SK-N-SH treated with all-trans-retinoic acid at 6 μM for 48 hours (cell line): ENCODE measurements at regions not wholly inside any gene's neighbourhood (a gene's known extent, or its start where the extent isn't known, plus 50 kb on each side); places are given as distances from the start of the nearest gene placed in this dataset.

Experiments
- ATAC-seq: fragments of 200-7000 bp; cut with Tn5 transposase; 3 replicates; pipeline ENCODE4 v1.9.1; 2020; ENCODE audit warnings: mild to moderate bottlenecking, moderate library complexity
- ARNTL ChIP-seq: fragments of 450-650 bp; formaldehyde crosslinking; IDR thresholded peaks from 2 replicates; pipeline ENCODE4 v1.5.0; 2020; ENCODE audit warnings: low read depth, mild to moderate bottlenecking, moderate library complexity, borderline replicate concordance
- BACH2 ChIP-seq: fragments of 250-450 bp; sonication (Bioruptor Pico); IDR thresholded peaks from 2 replicates; pipeline ENCODE4 v1.9.0; 2021; ENCODE audit warnings: mild to moderate bottlenecking, borderline replicate concordance
- CREB5 ChIP-seq: fragments of 250-450 bp; sonication (Bioruptor Pico); IDR thresholded peaks from 2 replicates; pipeline ENCODE4 v1.5.1; 2020; ENCODE audit warnings: low read depth, mild to moderate bottlenecking, moderate library complexity
- CSDC2 ChIP-seq: fragments of 250-450 bp; sonication (Bioruptor Pico); IDR thresholded peaks from 2 replicates; pipeline ENCODE4 v1.5.0; 2020; ENCODE audit warnings: mild to moderate bottlenecking, moderate library complexity
- CSRNP3 ChIP-seq: fragments of 250-450 bp; sonication (Bioruptor Pico); IDR thresholded peaks from 2 replicates; pipeline ENCODE4 v1.5.1; 2021; ENCODE audit warnings: mild to moderate bottlenecking, moderate library complexity
- ESRRG ChIP-seq: fragments of 250-450 bp; sonication (Bioruptor Pico); IDR thresholded peaks from 2 replicates; pipeline ENCODE4 v1.6.1; 2021; ENCODE audit warnings: mild to moderate bottlenecking
- ISL1 ChIP-seq: fragments of 250-450 bp; sonication (Bioruptor Pico); IDR thresholded peaks from 2 replicates; pipeline ENCODE4 v2.1.2; 2022; ENCODE audit warnings: mild to moderate bottlenecking, moderate library complexity
- OSR1 ChIP-seq: fragments of 250-450 bp; sonication (Bioruptor Pico); IDR thresholded peaks from 2 replicates; pipeline ENCODE4 v1.8.0; 2022; ENCODE audit warnings: moderate library complexity, mild to moderate bottlenecking, inconsistent platforms
- PATZ1 ChIP-seq: fragments of 250-450 bp; sonication (Bioruptor Pico); IDR thresholded peaks from 2 replicates; pipeline ENCODE4 v1.8.0; 2020; ENCODE audit warnings: mild to moderate bottlenecking, moderate library complexity, borderline replicate concordance
- POU6F1 ChIP-seq: fragments of 250-450 bp; sonication (Bioruptor Pico); IDR thresholded peaks from 2 replicates; pipeline ENCODE4 v1.8.0; 2021; ENCODE audit warnings: low read depth, mild to moderate bottlenecking, moderate library complexity, borderline replicate concordance
- TCF4 ChIP-seq: fragments of 250-450 bp; sonication (Bioruptor Pico); IDR thresholded peaks from 2 replicates; pipeline ENCODE4 v1.8.0; 2021; ENCODE audit warnings: mild to moderate bottlenecking, moderate library complexity, borderline replicate concordance
- TSHZ2 ChIP-seq: fragments of 250-450 bp; sonication (Bioruptor Pico); IDR thresholded peaks from 2 replicates; pipeline ENCODE4 v1.5.0; 2020; ENCODE audit warnings: mild to moderate bottlenecking, moderate library complexity
- ZC3H10 ChIP-seq: fragments of 250-450 bp; sonication (Bioruptor Pico); IDR thresholded peaks from 2 replicates; pipeline ENCODE4 v1.5.1; 2021; ENCODE audit warnings: mild to moderate bottlenecking, moderate library complexity
- ZFP3 ChIP-seq: fragments of 250-450 bp; sonication (Bioruptor Pico); IDR thresholded peaks from 2 replicates; pipeline ENCODE4 v1.5.0; 2020; ENCODE audit warnings: mild to moderate bottlenecking, moderate library complexity
- ZNF565 ChIP-seq: fragments of 450-650 bp; formaldehyde crosslinking; conservative IDR thresholded peaks from 2 replicates; pipeline ENCODE4 v1.5.0; 2020; ENCODE audit warnings: low read depth, mild to moderate bottlenecking, moderate library complexity
- ZNF70 ChIP-seq: fragments of 450-650 bp; formaldehyde crosslinking; IDR thresholded peaks from 2 replicates; pipeline ENCODE4 v1.5.0; 2020; ENCODE audit warnings: mild to moderate bottlenecking, moderate library complexity
- ZNF8 ChIP-seq: fragments of 450-650 bp; formaldehyde crosslinking; IDR thresholded peaks from 2 replicates; pipeline ENCODE4 v1.5.0; 2020; ENCODE audit warnings: mild to moderate bottlenecking, moderate library complexity

GRCh38 chr2:122563781-122564180 is 808.3 kb downstream of the TSN start (continued):
- TF ChIP-seq POU6F1 (CRISPR knock-in tag) (no peak), CSDC2 (CRISPR knock-in tag) (no peak), ESRRG (CRISPR knock-in tag) (no peak), CREB5 (CRISPR knock-in tag) (no peak), ZNF70 (CRISPR knock-in tag) (no peak), TSHZ2 (CRISPR knock-in tag) (no peak)
- TF ChIP-seq, all 23 proteins: peak for 0

GRCh38 chr2:122564843-122565242 is 809.4 kb downstream of the TSN start:
- no peak for TF ChIP-seq TCF4
- no peak for TF ChIP-seq PATZ1
- TF ChIP-seq ZNF8 = no peak
- no peak for TF ChIP-seq ZC3H10 (CRISPR knock-in tag)
- no peak for TF ChIP-seq CSRNP3 (CRISPR knock-in tag)
- no peak for ATAC-seq

- TF ChIP-seq TSHZ2 (CRISPR knock-in tag) (no peak), ISL1 (CRISPR knock-in tag) (no peak), ARNTL (no peak), OSR1 (CRISPR knock-in tag) (no peak), PATZ1 (no peak), BACH2 (CRISPR knock-in tag) (no peak), ZNF565 (no peak), CSDC2 (CRISPR knock-in tag) (no peak), ZFP3 (CRISPR knock-in tag) (no peak)
- no peak for ATAC-seq
These were observed 809.9 kb downstream of the TSN start for GRCh38 chr2:122565364-122565763.
